ENCODE measurements at regions not wholly inside any gene's neighbourhood (a gene's known extent, or its start where the extent isn't known, plus 50 kb on each side); places are given as distances from the start of the nearest gene placed in this dataset.

DNA sequence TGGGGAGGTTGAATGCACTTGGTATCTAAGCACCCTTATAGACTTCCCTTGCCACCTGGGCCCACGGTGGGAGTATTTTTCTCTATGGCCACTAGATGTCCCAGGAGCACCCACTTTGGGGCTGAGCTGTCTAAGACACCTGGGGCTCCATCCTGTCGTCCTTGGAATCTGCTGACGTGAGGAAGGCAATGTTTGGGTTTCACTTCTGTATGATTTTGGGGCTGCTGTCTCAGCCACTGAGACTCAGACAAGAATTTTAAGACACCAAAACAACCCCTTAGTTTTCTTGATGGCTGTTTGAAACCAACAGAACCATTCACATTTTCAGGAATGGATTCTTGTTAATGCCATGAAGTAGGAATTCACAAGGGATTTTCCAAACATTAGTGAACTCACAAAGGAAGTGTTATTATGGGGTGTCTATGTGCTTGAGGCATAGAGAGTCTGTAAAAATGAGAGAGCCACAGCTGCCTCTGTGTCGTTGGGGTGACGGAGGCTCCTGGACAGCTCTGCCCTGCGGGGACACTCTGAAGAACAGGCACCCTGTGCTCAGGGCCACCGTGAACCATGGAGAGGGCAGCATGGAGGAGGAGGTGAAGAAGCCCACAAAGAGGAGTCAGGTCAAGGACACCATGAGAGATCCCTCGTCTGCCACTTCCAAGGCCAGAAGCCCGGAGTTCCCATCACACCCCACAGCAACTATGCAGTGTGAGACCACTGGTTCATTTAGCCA lies 106.8 kb upstream of the SPATA13 start:
- peak; percentile 84 for DNase-seq
- Histone ChIP-seq H3K27me3 (ENCODE audit: insufficient read depth, low read depth, severe bottlenecking) (no peaks in the 10 kb centered on the region), H3K9me3 (ENCODE audit: severe bottlenecking) (no peaks in the 10 kb centered on the region), H3K36me3 (no peaks in the 10 kb centered on the region), H3K27ac (no peak overlapping the region), H3K4me3 (ENCODE audit: low read depth, low read length) (no peak overlapping the region)
- TF ChIP-seq, protein P1, sequence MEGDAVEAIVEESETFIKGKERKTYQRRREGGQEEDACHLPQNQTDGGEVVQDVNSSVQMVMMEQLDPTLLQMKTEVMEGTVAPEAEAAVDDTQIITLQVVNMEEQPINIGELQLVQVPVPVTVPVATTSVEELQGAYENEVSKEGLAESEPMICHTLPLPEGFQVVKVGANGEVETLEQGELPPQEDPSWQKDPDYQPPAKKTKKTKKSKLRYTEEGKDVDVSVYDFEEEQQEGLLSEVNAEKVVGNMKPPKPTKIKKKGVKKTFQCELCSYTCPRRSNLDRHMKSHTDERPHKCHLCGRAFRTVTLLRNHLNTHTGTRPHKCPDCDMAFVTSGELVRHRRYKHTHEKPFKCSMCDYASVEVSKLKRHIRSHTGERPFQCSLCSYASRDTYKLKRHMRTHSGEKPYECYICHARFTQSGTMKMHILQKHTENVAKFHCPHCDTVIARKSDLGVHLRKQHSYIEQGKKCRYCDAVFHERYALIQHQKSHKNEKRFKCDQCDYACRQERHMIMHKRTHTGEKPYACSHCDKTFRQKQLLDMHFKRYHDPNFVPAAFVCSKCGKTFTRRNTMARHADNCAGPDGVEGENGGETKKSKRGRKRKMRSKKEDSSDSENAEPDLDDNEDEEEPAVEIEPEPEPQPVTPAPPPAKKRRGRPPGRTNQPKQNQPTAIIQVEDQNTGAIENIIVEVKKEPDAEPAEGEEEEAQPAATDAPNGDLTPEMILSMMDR (IDR thresholded peaks at IDR 0.05; ENCODE audit: low read depth, low read length) = peak; percentile 91

DNA sequence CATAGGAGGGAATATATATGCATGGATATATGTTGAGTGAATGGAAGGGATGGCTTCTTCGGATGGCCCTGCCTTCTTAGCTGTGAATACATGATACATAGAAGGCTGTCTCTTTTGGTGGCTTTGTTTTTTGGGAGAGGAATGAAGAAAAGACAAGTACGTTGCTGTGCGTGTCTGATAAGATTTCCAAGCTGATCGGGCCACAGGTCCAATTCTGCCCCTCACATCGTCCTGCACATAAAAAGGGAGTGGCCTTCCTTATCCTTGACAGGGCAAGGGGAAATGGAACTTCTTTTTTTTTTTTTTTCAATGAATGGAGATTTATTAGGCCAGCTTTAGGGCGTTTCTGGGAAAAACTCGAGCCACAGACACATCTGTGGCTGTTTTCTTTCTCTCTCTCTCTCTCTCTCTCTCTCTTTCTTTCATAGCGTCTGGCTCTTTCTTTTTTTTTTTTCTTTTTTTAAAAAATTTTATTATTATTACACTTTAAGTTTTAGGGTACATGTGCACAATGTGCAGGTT lies 103.8 kb upstream of the SPATA13 start:
- H3K36me3 ChIP-seq = no peaks in the 10 kb centered on the region
- H3K27me3 ChIP-seq (ENCODE audit: insufficient read depth, low read depth, severe bottlenecking) = no peaks in the 10 kb centered on the region
- H3K4me3 ChIP-seq (ENCODE audit: low read depth, low read length) = no peak overlapping the region
- H3K9me3 ChIP-seq (ENCODE audit: severe bottlenecking) = peaks cover 2% of the 10 kb centered on the region
- no peak for DNase-seq
- H3K27ac ChIP-seq = no peak overlapping the region
- TF ChIP-seq, protein P1 (IDR thresholded peaks at IDR 0.05; ENCODE audit: low read depth, low read length) = no peak

DNA sequence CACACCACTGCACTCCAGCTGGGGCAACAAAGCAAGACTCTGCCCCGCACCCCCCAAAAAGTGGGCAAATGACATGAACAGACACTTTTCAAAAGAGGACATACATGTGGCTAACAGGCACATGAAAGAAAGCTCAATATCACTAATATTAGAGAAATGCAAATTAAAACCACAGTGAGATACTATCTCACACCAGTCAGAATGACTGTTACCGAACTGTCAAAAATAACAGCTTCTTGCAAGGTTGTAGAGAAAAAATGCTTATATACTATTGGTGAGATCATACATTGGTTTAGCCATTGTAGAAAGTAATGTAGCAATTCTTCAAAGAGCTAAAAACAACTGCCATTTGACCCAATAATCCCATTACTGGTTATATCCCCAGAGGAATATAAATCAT lies 99.5 kb upstream of the SPATA13 start:
- H3K4me3 ChIP-seq (ENCODE audit: low read depth, low read length) = no peak overlapping the region
- TF ChIP-seq, protein P1 (IDR thresholded peaks at IDR 0.05; ENCODE audit: low read depth, low read length) = no peak
- H3K9me3 ChIP-seq (ENCODE audit: severe bottlenecking) = peaks cover 2% of the 10 kb centered on the region
- H3K36me3 ChIP-seq = no peaks in the 10 kb centered on the region
- no peaks in the 10 kb centered on the region for H3K27me3 ChIP-seq (ENCODE audit: insufficient read depth, low read depth, severe bottlenecking)
- H3K27ac ChIP-seq = no peak overlapping the region
- no peak for DNase-seq

DNA sequence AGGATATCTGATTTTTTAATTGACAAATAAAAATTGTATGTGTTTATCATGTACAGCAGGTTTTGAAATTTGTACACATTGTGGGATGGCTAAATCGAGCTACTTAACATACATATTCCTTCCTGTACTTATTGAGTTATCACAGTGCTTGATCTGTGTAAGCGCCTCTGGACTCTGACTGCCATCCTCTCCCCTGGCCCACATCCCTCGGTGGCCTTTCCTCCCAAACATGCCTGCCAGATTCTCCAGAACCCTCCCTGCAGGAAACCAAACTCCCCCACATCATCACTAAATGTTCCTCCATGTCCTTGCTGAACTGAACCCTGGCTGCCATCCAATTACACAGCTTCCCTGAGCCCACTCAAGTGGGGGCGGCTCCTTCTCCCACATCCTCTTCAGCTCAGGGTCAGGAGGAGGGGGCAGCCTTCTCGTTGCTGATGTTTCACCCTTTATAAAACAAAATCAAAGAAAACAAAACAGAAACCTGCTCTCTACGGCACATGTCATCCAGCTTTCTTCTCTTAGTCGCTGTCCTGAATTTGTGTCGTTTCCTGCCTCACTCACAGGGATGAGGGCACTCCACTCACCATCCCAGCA lies 97.1 kb upstream of the SPATA13 start:
- TF ChIP-seq, protein P1 (IDR thresholded peaks at IDR 0.05; ENCODE audit: low read depth, low read length) = no peak
- H3K36me3 ChIP-seq = no peaks in the 10 kb centered on the region
- H3K27me3 ChIP-seq (ENCODE audit: insufficient read depth, low read depth, severe bottlenecking) = no peaks in the 10 kb centered on the region
- H3K27ac ChIP-seq = no peak overlapping the region
- no peak overlapping the region for H3K4me3 ChIP-seq (ENCODE audit: low read depth, low read length)
- DNase-seq = no peak
- peaks cover 2% of the 10 kb centered on the region for H3K9me3 ChIP-seq (ENCODE audit: severe bottlenecking)

DNA sequence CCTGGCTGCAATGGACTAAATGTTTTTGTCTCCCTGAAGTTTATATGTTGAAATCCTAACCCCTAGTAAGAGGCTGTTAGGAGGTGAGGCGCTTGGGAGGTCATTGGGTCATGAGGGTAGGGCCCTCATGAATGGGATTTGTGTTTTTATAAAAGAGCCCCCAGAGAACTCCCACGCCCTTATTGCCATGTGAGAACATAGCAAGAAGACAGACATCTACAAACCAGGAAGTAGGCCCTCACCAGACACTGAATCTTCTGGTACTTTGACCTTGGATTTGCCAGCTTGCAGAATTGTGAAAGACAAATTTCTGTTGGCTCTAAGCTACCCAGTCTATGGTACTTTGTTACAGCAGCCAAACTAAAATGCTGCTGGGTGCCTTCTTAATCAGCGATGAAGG lies 96.1 kb upstream of the SPATA13 start:
- Histone ChIP-seq H3K27ac (no peak overlapping the region), H3K36me3 (no peaks in the 10 kb centered on the region)

More for the DNA sequence above, 96.1 kb upstream of the SPATA13 start:
- Histone ChIP-seq H3K9me3 (ENCODE audit: severe bottlenecking) (peaks cover 2% of the 10 kb centered on the region), H3K27me3 (ENCODE audit: insufficient read depth, low read depth, severe bottlenecking) (no peaks in the 10 kb centered on the region), H3K4me3 (ENCODE audit: low read depth, low read length) (no peak overlapping the region)
- TF ChIP-seq, protein P1 (IDR thresholded peaks at IDR 0.05; ENCODE audit: low read depth, low read length) = no peak
- no peak for DNase-seq
